Heart left ventricle (tissue), 13 donors: ENCODE measurements at regions not wholly inside any gene's neighbourhood (a gene's known extent, or its start where the extent isn't known, plus 50 kb on each side); places are given as distances from the start of the nearest gene placed in this dataset.

Experiments
- CTCF ChIP-seq, 12 donors: fragments of 200-600 bp; sonication (generic) in 4 of 12; IDR thresholded peaks; one replicate each; pipeline versions ENCODE4 v1.5.0 to v1.8.0; 2018 to 2022; ENCODE audit warnings: antibody characterized with exemption in 12 of 12, mild to moderate bottlenecking in 5 of 12
- POLR2A ChIP-seq, 2 donors: fragments of 450-650 bp; IDR thresholded peaks; one replicate each; pipeline ENCODE4 v1.6.1; 2017; ENCODE audit warnings: antibody characterized with exemption in 2 of 2, mild to moderate bottlenecking in 2 of 2, moderate library complexity in 2 of 2
- donor health status: ischemic (EF 13 %, LVEDD 7.1; RV severe dilation, severe dysfunction).
- donor health status: DM: no; HTN: yes; CAD: no.
- donor health status: DM: no; HTN: no; CAD: no.
- donor health status: ischemic (EF 25% LVEDD 6.9; RV normal size, moderate dysfunction).
- donor health status: ischemic (EF 25% LVEDD 5.7; RV mildly dilated, moderate dysfunction).
- donor health status: ischemic (EF 35%, LVEDD 5.7; RV mildly dilated, moderate dysfunction).
- donor health status: nonischemic (EF 11% LVEDD 7.7; RV severe dilation, severe dysfunction).
- donor health status: DM: yes; HTN: yes; CAD: no.
- donor health status: PGD.
- donor health status: ischemic (EF 29% LVEDD 5.4; RV normal size, mild dysfunction).
- donor health status: nonischemic (EF 23%, LVEDD 6.1; RV moderate dilation, normal function).

- no peak for TF ChIP-seq CTCF (IDR thresholded peaks at IDR 0.05)
- no peak for TF ChIP-seq POLR2A (IDR thresholded peaks at IDR 0.05)
These were observed 81.6 kb upstream of the KHDRBS2 start for GRCh38 chr6:62367601-62368000.
